Hepatocyte (in vitro differentiated cells): ENCODE measurements at regions not wholly inside any gene's neighbourhood (a gene's known extent, or its start where the extent isn't known, plus 50 kb on each side); places are given as distances from the start of the nearest gene placed in this dataset.

Experiments
- DNase-seq: peaks from one replicate; pipeline ENCODE4 v3.0.0-alpha.2; 2016; ENCODE audit warnings: low spot score
- H2AFZ ChIP-seq: fragments of 200-600 bp; sonication (generic); 2 replicates; pipeline ENCODE4 v1.6.0; 2016; ENCODE audit warnings: antibody characterized with exemption, mild to moderate bottlenecking
- H3K27ac ChIP-seq: fragments of 200-600 bp; sonication (generic); 2 replicates; pipeline ENCODE4 v1.5.1; 2016; ENCODE audit warnings: mild to moderate bottlenecking
- H3K27me3 ChIP-seq: fragments of 200-600 bp; sonication (generic); 2 replicates; pipeline ENCODE4 v1.6.1; 2016
- H3K36me3 ChIP-seq: fragments of 200-600 bp; sonication (generic); replicated peaks from 2 replicates; pipeline ENCODE4 v1.5.1; 2016; ENCODE audit warnings: low read depth; ENCODE audit not compliant: insufficient read depth
- H3K4me1 ChIP-seq: fragments of 200-600 bp; sonication (generic); 2 replicates; pipeline ENCODE4 v1.5.1; 2016; ENCODE audit warnings: mild to moderate bottlenecking, moderate library complexity; ENCODE audit not compliant: insufficient read depth
- H3K4me2 ChIP-seq: fragments of 200-600 bp; sonication (generic); 2 replicates; pipeline ENCODE4 v1.6.0; 2016
- H3K4me3 ChIP-seq: fragments of 200-600 bp; sonication (generic); 2 replicates; pipeline ENCODE4 v1.5.1; 2016; ENCODE audit warnings: mild to moderate bottlenecking
- H3K79me2 ChIP-seq: fragments of 200-600 bp; sonication (generic); 2 replicates; pipeline ENCODE4 v1.6.0; 2017; ENCODE audit warnings: mild to moderate bottlenecking
- H3K9me2 ChIP-seq: fragments of 200-600 bp; sonication (generic); replicated peaks from 2 replicates; pipeline ENCODE4 v1.6.0; 2017; ENCODE audit warnings: mild to moderate bottlenecking; ENCODE audit not compliant: insufficient read depth
- H3K9me3 ChIP-seq: fragments of 200-600 bp; sonication (generic); 2 replicates; pipeline ENCODE4 v1.5.1; 2016; ENCODE audit warnings: low read depth, mild to moderate bottlenecking
- H4K20me1 ChIP-seq: fragments of 200-600 bp; sonication (generic); 2 replicates; pipeline ENCODE4 v1.6.0; 2016; ENCODE audit warnings: mild to moderate bottlenecking; ENCODE audit not compliant: insufficient read depth, poor library complexity, severe bottlenecking
- CTCF ChIP-seq: fragments of 200-600 bp; sonication (generic); IDR thresholded peaks from 2 replicates; pipeline ENCODE4 v1.5.1; 2016; ENCODE audit warnings: antibody characterized with exemption, mild to moderate bottlenecking; ENCODE audit not compliant: poor library complexity
- EZH2 ChIP-seq: fragments of 200-600 bp; sonication (generic); IDR thresholded peaks from 2 replicates; pipeline ENCODE4 v1.6.1; 2016; ENCODE audit warnings: antibody characterized with exemption, mild to moderate bottlenecking, borderline replicate concordance
- EZH2phosphoT487 ChIP-seq: fragments of 200-600 bp; sonication (generic); IDR thresholded peaks from one replicate; pipeline ENCODE4 v1.6.1; 2018; ENCODE audit warnings: antibody characterized with exemption, mild to moderate bottlenecking, low read depth, moderate library complexity; ENCODE audit not compliant: unreplicated experiment, severe bottlenecking
- WGBS: methylation state at CpG from one replicate; pipeline ENCODE4 v1.1.6; 2016; ENCODE audit warnings: low lambda C conversion rate; ENCODE audit errors: missing lambda C conversion rate; 5-methylcytosine and 5-hydroxymethylcytosine counted together

- H3K27ac ChIP-seq = no peak overlapping the region
- no peaks in the 10 kb centered on the region for H3K9me3 ChIP-seq
- TF ChIP-seq EZH2 (no peak), EZH2phosphoT487 (no peak), CTCF (no peak)
- H3K27me3 ChIP-seq = peaks cover 10% of the 10 kb centered on the region
- no peaks in the 10 kb centered on the region for H3K36me3 ChIP-seq
- H3K4me3 ChIP-seq = no peak overlapping the region
- H3K4me1 ChIP-seq = no peaks in the 10 kb centered on the region
- no peak for DNase-seq
- H3K79me2 ChIP-seq = no peaks in the 10 kb centered on the region
- H3K9me2 ChIP-seq = no peaks in the 10 kb centered on the region
- no peak overlapping the region for H2AFZ ChIP-seq
- no peaks in the 10 kb centered on the region for H4K20me1 ChIP-seq
- no peak overlapping the region for H3K4me2 ChIP-seq
- WGBS = 94% methylated on average over 7 of the region's 7 CpGs
These were observed 346.6 kb upstream of the EEF2KMT start for GRCh38 chr16:5444189-5444588.

GRCh38 chr16:5442986-5443385 is 345.4 kb upstream of the EEF2KMT start:
- no peak overlapping the region for H2AFZ ChIP-seq
- no peaks in the 10 kb centered on the region for H3K79me2 ChIP-seq
- no peak for TF ChIP-seq CTCF
- TF ChIP-seq EZH2phosphoT487 = no peak
- no peak for TF ChIP-seq EZH2
- H3K36me3 ChIP-seq = no peaks in the 10 kb centered on the region
- no peak overlapping the region for H3K4me2 ChIP-seq
- H3K27me3 ChIP-seq = peaks cover 10% of the 10 kb centered on the region
- no peak for DNase-seq
- no peaks in the 10 kb centered on the region for H3K9me2 ChIP-seq
- no peaks in the 10 kb centered on the region for H4K20me1 ChIP-seq
- no peak overlapping the region for H3K4me3 ChIP-seq
- no peaks in the 10 kb centered on the region for H3K4me1 ChIP-seq
- no peak overlapping the region for H3K27ac ChIP-seq
- WGBS = 87% methylated on average over 3 of the region's 3 CpGs
- H3K9me3 ChIP-seq = no peaks in the 10 kb centered on the region

GRCh38 chr16:5442054-5442453 is 344.5 kb upstream of the EEF2KMT start:
- Histone ChIP-seq H3K79me2 (no peaks in the 10 kb centered on the region), H4K20me1 (no peaks in the 10 kb centered on the region), H3K9me2 (no peaks in the 10 kb centered on the region), H3K27me3 (peaks cover 10% of the 10 kb centered on the region), H3K36me3 (no peaks in the 10 kb centered on the region), H2AFZ (no peak overlapping the region), H3K4me2 (no peak overlapping the region), H3K4me3 (no peak overlapping the region), H3K27ac (no peak overlapping the region), H3K9me3 (no peaks in the 10 kb centered on the region), H3K4me1 (no peaks in the 10 kb centered on the region)
- DNase-seq = no peak
- TF ChIP-seq EZH2 (no peak), EZH2phosphoT487 (no peak), CTCF (no peak)
- WGBS = 87% methylated on average over 3 of the region's 3 CpGs

GRCh38 chr16:5438591-5438990 is 341.0 kb upstream of the EEF2KMT start:
- Histone ChIP-seq H3K9me2 (no peaks in the 10 kb centered on the region), H2AFZ (no peak overlapping the region), H3K4me3 (no peak overlapping the region), H3K4me1 (no peaks in the 10 kb centered on the region), H3K79me2 (no peaks in the 10 kb centered on the region), H3K9me3 (no peaks in the 10 kb centered on the region), H3K4me2 (no peak overlapping the region), H4K20me1 (no peaks in the 10 kb centered on the region), H3K36me3 (no peaks in the 10 kb centered on the region), H3K27ac (no peak overlapping the region), H3K27me3 (no peaks in the 10 kb centered on the region)
- WGBS = 92% methylated on average over 7 of the region's 7 CpGs
- no peak for DNase-seq
- TF ChIP-seq EZH2phosphoT487 (no peak), CTCF (no peak), EZH2 (no peak)
